Heart left ventricle (tissue), 13 donors: ENCODE measurements at regions not wholly inside any gene's neighbourhood (a gene's known extent, or its start where the extent isn't known, plus 50 kb on each side); places are given as distances from the start of the nearest gene placed in this dataset.

Experiments
- POLR2A ChIP-seq, 2 donors: fragments of 450-650 bp; IDR thresholded peaks; one replicate each; pipeline ENCODE4 v1.6.1; 2017; ENCODE audit warnings: antibody characterized with exemption in 2 of 2, mild to moderate bottlenecking in 2 of 2, moderate library complexity in 2 of 2
- TF ChIP-seq, protein P1 (sequence below), 12 donors: fragments of 200-600 bp; sonication (generic) in 4 of 12; IDR thresholded peaks; one replicate each; pipeline versions ENCODE4 v1.5.0 to v1.8.0; 2018 to 2022; ENCODE audit warnings: antibody characterized with exemption in 12 of 12, mild to moderate bottlenecking in 5 of 12
- donor health status: ischemic (EF 13 %, LVEDD 7.1; RV severe dilation, severe dysfunction).
- donor health status: DM: no; HTN: yes; CAD: no.
- donor health status: DM: no; HTN: no; CAD: no.
- donor health status: ischemic (EF 25% LVEDD 6.9; RV normal size, moderate dysfunction).
- donor health status: ischemic (EF 25% LVEDD 5.7; RV mildly dilated, moderate dysfunction).
- donor health status: ischemic (EF 35%, LVEDD 5.7; RV mildly dilated, moderate dysfunction).
- donor health status: nonischemic (EF 11% LVEDD 7.7; RV severe dilation, severe dysfunction).
- donor health status: DM: yes; HTN: yes; CAD: no.
- donor health status: PGD.
- donor health status: ischemic (EF 29% LVEDD 5.4; RV normal size, mild dysfunction).
- donor health status: nonischemic (EF 23%, LVEDD 6.1; RV moderate dilation, normal function).

DNA sequence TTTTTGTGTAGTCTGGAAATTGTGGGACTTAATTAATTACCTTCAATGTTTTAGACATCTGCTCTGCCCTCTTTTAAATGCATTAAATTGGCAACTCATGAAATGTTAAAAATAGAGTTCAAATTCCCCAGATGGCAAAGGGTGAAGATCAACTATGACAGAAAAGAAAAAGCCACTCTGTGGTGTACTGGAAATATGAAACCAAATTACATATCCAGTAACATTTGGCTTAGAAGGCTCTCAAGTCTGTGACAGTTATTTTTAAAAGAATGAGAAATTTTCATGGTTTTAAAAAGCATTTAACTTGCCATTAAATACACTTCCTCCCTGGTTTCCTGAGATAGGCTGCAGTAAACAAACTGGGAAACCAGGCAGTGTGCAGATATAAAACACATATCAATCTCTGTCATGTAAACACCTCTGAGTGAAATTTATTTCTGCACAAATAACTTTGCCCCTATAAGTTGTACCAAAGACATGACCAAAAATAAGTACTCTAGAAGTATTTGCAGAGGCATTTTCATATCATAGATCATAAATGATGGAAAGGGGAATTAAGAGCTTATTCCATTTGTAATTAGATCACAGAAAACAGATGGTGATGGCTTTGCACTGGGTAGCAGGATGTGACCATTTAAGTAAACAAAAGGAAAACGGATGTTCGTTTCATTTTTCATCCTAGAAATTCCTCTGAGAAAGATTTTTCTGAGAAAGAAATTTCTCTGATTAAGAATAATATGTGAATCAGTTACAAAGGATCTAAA, 360.1 kb downstream of the SAMD5 start:
- TF ChIP-seq, protein P1, sequence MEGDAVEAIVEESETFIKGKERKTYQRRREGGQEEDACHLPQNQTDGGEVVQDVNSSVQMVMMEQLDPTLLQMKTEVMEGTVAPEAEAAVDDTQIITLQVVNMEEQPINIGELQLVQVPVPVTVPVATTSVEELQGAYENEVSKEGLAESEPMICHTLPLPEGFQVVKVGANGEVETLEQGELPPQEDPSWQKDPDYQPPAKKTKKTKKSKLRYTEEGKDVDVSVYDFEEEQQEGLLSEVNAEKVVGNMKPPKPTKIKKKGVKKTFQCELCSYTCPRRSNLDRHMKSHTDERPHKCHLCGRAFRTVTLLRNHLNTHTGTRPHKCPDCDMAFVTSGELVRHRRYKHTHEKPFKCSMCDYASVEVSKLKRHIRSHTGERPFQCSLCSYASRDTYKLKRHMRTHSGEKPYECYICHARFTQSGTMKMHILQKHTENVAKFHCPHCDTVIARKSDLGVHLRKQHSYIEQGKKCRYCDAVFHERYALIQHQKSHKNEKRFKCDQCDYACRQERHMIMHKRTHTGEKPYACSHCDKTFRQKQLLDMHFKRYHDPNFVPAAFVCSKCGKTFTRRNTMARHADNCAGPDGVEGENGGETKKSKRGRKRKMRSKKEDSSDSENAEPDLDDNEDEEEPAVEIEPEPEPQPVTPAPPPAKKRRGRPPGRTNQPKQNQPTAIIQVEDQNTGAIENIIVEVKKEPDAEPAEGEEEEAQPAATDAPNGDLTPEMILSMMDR (IDR thresholded peaks at IDR 0.05) = no peak
- no peak for TF ChIP-seq POLR2A (IDR thresholded peaks at IDR 0.05)
